Colon (tissue), 2 donors: ENCODE measurements at regions not wholly inside any gene's neighbourhood (a gene's known extent, or its start where the extent isn't known, plus 50 kb on each side); places are given as distances from the start of the nearest gene placed in this dataset.
"Not testable (repeated sequence)": the region's sequence is repeated elsewhere in the genome, so short reads cannot be mapped to it uniquely, and the experiment has no call there.

Experiments
- FAIRE-seq: peaks from 2 replicates; lab custom pipeline; 2012; peaks lifted over from hg19 to GRCh38; lab: Jason Lieb, UNC
- donor health status: control.
- donor health status: control.

- no peak for FAIRE-seq
Measured at GRCh38 chr21:27569831-27570230, 602.9 kb upstream of the ADAMTS5 start.

- no peak for FAIRE-seq
Measured at GRCh38 chr21:27569091-27569490, 602.2 kb upstream of the ADAMTS5 start.

GRCh38 chr21:27567381-27567780 lies 600.5 kb upstream of the ADAMTS5 start:
- no peak for FAIRE-seq

DNA sequence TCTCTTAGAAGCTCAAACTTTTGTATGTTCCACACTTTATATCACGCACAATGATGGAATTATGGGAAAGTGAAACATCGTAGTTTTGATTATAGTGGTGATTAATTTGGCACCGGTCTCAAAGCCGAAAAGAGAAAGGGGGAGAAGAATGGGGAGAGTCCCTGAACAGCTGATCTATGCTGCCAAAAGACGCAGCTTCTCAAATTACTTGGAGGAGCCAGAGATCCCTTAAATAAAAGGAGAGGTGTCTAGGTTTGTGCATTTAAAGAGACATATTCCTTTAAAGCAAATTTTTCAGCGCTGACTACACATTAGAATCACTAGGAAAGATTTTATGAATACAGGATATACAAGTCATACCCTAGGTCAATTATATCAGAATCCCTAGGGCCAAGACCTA lies 599.6 kb upstream of the ADAMTS5 start:
- FAIRE-seq, result no peak

- FAIRE-seq, result no peak
Measured at GRCh38 chr21:27565364-27565763, 598.5 kb upstream of the ADAMTS5 start.

- FAIRE-seq, result peak; percentile 31
Measured at GRCh38 chr21:27564684-27565301, 597.9 kb upstream of the ADAMTS5 start.

DNA sequence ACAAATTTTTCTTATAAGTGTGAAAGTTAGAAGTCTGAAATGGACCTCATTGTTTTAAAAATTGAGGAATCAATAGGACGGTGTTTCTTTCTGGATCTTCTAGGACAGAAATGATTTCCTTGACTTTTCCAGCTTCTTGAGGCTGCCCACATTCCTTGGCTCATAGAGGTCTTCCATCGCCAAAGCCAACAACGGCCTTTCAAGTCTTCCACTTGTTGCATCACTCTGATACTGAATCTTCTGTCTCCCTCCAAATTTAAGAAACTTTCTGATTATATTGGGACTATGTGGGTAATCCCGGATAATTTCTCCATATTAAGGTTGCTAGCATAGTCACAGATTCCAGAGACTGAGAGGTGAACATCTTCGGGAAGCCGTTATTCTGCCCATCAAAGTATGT lies 595.4 kb upstream of the ADAMTS5 start:
- FAIRE-seq, result no peak

GRCh38 chr21:27561116-27561515 lies 594.2 kb upstream of the ADAMTS5 start:
- FAIRE-seq, result no peak

DNA sequence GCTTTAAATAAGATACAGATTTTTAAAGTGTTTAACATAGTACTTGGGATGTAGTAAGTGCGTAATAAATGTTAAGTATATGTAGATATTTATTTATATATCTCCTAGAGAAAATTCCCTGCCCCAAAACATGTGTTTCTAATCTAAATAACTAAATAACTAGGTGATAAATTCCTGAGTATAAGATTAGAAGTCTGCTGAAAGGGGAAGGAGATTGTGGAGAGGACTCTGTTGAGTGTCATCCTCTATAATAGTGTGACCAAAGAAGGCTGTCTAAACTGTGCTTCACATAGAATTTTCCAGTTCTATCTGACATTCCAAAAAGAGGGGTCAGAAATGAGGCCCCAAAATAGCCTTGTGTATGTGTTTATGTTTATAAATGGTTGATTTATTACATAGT lies 590.5 kb upstream of the ADAMTS5 start:
- no peak for FAIRE-seq

DNA sequence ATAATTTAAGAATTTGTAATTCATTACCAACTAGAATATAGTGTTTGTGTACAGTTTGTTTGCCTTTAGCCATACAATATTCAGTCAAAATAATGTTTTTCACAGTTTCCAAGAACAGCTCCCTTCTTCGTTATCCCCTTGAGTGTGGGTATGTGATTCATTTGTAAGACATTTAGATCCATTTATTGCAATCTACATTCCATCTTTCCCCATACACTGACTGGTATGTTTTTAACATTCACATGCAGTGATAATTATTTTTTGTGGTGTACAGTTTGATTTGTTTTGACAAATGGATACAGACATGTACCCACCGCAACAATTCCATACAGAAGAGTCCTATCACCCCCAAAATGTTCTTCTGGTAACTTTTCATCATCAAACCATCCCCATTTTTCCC lies 589.1 kb upstream of the ADAMTS5 start:
- no peak for FAIRE-seq

GRCh38 chr21:27550287-27550686 lies 583.4 kb upstream of the ADAMTS5 start:
- no peak for FAIRE-seq

DNA sequence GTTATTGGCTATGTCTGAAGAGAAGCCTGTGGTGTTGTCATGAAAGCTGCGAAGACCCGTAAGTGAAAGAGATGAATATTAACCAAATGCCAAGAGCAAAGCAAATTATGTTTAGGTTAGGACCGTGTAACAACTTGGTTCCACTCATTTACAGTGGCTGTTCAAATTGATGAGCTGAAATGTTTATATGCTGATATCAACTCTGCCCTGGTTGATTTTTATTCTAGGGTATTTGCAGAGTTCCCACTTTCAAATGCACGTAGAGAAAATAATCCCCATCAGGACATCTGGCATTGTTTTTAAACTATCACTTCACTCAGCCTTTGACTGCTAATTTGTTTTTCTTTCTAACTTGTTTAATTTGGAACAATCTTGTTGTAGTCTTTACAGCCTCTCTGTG lies 581.6 kb upstream of the ADAMTS5 start:
- FAIRE-seq, result no peak

DNA sequence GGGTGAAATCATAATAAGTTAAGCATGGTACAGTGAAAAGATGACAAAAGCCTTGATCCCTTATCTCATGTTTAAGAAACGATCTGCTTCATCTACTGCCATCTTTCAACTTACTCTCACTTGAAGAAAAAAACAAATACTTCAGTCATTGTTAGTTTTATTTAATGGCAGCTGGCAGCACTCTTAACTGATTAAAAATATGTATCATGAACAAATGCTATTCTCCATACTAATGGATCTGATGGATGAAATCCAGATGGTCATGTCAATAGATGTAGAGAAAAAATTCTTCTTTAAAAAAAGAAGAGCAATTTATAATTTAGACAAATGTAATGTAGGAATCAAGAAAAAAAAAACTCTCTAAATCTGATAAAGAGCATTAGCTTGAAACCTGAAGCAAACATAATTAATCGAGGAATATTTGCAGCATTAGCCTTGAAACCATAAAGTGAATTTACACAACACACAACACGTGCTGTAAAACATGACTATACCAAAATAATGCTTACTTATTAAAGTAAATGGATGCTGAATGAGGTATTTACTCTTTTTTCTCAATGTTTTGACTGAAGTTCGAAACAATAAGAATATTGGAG lies 579.0 kb upstream of the ADAMTS5 start:
- FAIRE-seq, result no peak

DNA sequence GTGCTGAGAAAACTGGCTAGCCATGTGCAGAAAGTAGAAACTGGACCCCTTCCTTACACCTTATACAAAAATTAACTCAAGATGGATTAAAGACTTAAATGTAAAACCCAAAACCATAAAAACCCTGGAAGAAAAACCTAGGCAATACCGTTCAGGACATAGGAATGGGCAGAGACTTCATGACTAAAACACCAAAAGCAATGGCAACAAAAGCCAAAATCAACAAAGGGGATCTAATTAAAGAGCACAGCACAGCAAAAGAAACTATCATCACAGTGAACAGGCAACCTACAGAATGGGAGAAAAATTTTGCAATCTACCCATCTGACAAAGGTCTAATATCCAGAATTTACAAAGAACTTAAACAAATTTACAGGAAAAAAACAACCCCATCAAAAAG lies 575.2 kb upstream of the ADAMTS5 start:
- FAIRE-seq, result not testable (repeated sequence)

DNA sequence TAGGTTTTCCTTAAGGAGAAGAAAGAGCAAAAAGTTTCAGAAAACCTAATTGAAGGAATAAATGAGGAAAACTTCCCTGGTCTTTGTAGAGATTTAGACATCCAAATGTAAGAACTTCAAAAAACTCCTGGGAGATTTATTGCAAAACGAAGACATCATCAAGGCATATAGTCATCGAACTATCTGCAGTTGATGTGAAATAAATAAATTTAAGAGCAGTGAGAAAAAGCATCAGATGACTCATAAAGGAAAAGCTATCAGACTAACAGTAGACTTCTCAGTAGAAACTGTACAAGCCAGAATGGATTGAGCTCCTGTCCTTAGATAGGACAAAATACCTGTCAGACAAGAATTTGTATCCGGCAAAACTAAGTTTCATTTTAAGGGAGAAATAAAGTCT lies 569.4 kb upstream of the ADAMTS5 start:
- FAIRE-seq, result no peak

DNA sequence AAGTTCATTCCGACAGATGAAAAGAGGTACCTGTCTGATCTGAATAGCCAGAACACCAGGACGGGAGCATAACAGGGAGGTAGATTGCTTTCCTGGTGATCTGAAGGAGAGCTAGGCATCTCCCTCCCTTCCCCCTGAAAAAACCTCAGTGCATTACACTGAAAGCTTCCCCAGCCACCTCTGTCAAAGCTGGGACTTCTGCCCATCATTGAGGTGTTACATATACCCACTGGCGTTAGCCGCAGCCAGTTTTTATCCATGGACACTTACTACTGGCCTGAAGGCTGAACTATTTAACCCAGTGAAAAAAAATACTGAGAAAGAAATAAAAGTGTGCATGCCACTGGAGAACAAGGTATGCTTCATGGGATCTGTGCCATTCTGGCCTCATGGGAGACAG lies 568.3 kb upstream of the ADAMTS5 start:
- FAIRE-seq, result no peak

DNA sequence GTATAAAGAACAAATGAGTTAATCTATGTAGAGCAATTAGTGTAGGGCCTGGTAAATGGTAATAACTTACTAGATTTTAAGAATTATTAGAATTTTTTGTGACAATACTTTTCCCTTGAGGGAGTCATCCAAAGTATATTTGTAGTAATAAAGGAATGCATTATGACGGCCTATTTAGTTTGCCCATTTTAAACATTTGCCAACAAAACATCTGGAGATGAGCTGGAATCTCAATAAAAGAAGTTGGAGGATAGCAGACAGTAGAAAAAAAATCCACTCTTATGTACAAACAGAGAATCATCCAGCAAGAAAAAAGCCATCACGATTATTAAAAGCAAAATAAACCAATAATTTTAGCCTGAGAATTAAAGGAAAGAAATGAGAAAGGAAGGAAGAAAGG lies 567.3 kb upstream of the ADAMTS5 start:
- no peak for FAIRE-seq

DNA sequence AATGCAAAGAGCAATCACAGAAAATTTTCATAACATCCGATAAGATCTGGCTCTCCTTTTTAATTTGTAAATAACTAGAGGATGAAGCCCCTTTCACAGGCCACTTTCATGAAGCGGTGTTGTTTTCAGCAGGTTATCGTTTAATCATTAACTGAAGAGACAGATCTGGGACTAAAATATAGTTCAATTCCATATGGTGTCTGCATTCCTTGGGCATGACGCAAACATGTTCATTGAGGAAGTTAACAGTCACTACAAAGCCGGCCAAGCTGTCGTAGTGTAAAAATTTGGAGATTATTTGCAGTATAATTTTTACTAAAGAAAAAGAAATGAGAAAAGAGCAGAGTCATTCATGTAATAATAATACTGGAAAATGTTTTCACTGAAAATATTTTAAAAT lies 565.2 kb upstream of the ADAMTS5 start:
- FAIRE-seq, result no peak

GRCh38 chr21:27528697-27529096 lies 561.8 kb upstream of the ADAMTS5 start:
- no peak for FAIRE-seq

DNA sequence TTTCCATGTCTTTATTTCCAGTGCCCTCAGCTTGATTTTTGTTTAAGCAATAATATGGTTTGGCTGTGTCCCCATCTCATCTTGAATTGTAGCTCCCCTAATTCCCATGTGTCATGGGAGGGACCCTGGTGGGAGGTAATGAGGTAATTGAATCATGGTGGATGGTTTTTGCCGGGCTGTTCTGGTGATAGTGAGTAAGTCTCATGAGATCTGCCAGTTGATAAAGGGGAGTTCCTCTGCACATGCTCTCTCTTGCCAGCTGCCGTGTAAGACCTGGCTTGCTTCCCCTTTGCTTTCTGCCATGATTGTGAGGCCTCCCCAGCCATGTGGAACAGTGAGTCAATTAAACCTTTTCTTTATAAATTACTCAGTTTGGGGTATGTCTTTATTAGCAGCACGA lies 559.6 kb upstream of the ADAMTS5 start:
- FAIRE-seq, result no peak

DNA sequence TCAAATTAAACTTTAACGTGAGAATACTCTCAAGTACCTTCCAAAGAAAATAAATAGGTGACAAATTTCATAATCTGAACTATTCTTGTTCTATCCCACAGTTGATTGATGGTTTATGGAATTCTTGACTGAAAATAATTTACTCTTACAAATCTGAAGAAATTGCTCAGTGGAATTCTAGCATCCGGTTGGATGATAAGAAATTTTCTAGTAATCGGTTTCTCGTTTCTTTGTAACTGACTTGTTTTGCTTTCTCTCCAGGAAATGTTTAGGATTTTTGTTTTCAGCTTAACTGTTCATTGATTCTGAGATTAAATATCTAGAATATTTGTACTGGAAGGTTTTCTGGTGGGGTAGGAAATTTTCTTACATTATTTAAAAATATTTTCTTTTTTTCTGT lies 558.9 kb upstream of the ADAMTS5 start:
- no peak for FAIRE-seq

- no peak for FAIRE-seq
Measured at GRCh38 chr21:27519361-27519760, 552.5 kb upstream of the ADAMTS5 start.

DNA sequence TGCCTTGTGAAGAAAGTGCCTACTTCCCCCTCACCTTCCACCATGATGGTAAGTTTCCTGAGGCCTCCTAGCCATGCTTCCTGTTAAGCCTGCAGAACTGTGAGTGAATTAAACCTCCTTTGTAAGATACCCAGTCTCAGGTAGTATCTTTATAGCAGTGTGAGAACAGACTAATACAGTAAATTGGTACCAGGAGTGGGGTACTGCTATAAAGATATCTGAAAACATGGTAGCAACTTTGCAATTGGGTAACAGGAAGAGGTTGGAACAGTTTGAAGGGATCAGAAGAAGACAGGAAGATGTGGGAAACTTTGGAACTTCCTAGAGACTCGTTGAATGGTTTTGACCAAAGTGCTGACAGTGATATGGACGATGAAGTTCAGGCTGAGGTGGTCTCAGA lies 550.3 kb upstream of the ADAMTS5 start:
- not testable (repeated sequence) for FAIRE-seq

GRCh38 chr21:27515676-27516075 lies 548.8 kb upstream of the ADAMTS5 start:
- no peak for FAIRE-seq

DNA sequence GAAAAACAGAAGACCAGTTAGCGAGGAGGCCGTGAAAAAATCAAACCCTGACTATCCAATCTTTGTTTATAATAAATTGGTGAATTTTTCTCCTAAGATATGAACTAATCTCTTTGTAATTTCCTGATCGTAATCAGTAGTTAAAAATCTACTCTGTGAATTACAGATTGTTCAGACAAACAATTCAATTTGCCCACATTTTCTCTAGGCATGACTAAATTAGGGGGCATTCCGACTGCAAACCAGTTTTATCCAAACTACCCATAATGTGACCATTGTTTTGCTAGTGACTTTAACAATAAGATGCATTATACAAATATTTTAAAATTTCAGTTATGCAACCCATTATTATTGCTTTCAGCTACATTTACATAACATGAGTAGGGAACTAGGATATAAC lies 546.9 kb upstream of the ADAMTS5 start:
- FAIRE-seq, result no peak
